Activated CD8-positive, alpha-beta T cell treated with anti-CD3 and anti-CD28 coated beads for 36 hours (primary cell): ENCODE measurements at regions not wholly inside any gene's neighbourhood (a gene's known extent, or its start where the extent isn't known, plus 50 kb on each side); places are given as distances from the start of the nearest gene placed in this dataset.

Experiments used
- ATAC-seq: fragments of 200-7000 bp; cut with Tn5 transposase; one replicate; pipeline ENCODE4 v1.10.0; 2021; ENCODE audit warnings: mild to moderate bottlenecking, moderate library complexity
- CTCF ChIA-PET: fragments of 350-600 bp; sonication (Branson Sonifier 250); formaldehyde crosslinking; loops from one replicate; lab custom pipeline; 2021; ENCODE audit warnings: antibody characterized with exemption; lab: Charles Lee
- POLR2A ChIA-PET: fragments of 350-600 bp; sonication (Branson Sonifier 250); formaldehyde crosslinking; loops from one replicate; lab custom pipeline; 2021; ENCODE audit warnings: antibody characterized with exemption; lab: Charles Lee
- DNase-seq: peaks from one replicate; pipeline ENCODE4 v3.0.0-alpha.2; 2020
- H3K27ac Mint-ChIP-seq: one replicate; pipeline ENCODE4 v1.8.0; 2021; ENCODE audit warnings: mild to moderate bottlenecking, mixed read lengths
- H3K27me3 Mint-ChIP-seq: one replicate; pipeline ENCODE4 v1.8.0; 2021; ENCODE audit warnings: mixed read lengths
- H3K36me3 Mint-ChIP-seq: one replicate; pipeline ENCODE4 v1.8.0; 2021; ENCODE audit warnings: low read depth, mixed read lengths
- H3K4me1 Mint-ChIP-seq: one replicate; pipeline ENCODE4 v1.8.0; 2021; ENCODE audit warnings: low read depth, mixed read lengths
- H3K4me3 Mint-ChIP-seq: one replicate; pipeline ENCODE4 v1.8.0; 2021; ENCODE audit warnings: mild to moderate bottlenecking, moderate library complexity, mixed read lengths
- H3K9me3 Mint-ChIP-seq: one replicate; pipeline ENCODE4 v1.8.0; 2021; ENCODE audit warnings: mixed read lengths
- CTCF ChIP-seq: fragments of 200-600 bp; IDR thresholded peaks from one replicate; pipeline ENCODE4 v1.8.0; 2022; ENCODE audit warnings: antibody characterized with exemption, mild to moderate bottlenecking
- intact Hi-C: fragments of 100-400 bp; cut with micrococcal nuclease; formaldehyde crosslinking; loops from one replicate; pipeline ENCODE4 v1.10.0; 2022

GRCh38 chr21:30947141-30947540 lies 65.8 kb upstream of the KRTAP11-1 start:
- Mint-ChIP-seq H3K27me3 (peaks cover 6% of the 10 kb centered on the region), H3K27ac (no peak overlapping the region), H3K9me3 (no peaks in the 10 kb centered on the region), H3K4me3 (no peak overlapping the region), H3K4me1 (no peaks in the 10 kb centered on the region), H3K36me3 (no peaks in the 10 kb centered on the region)
- no peak for DNase-seq
- TF ChIP-seq CTCF, result no peak
- CTCF ChIA-PET, result no interaction called here
- no peak for ATAC-seq
- POLR2A ChIA-PET, result interaction anchor here (0.6 kb wide), 1 partner anchor 310 kb away, joined by 3 read pairs; no protein-coding TSS in a partner anchor
- intact Hi-C loops, result no loop called here

GRCh38 chr21:30943920-30944319 lies 62.5 kb upstream of the KRTAP11-1 start:
- POLR2A ChIA-PET, result no interaction called here
- no peak overlapping the region for H3K4me3 Mint-ChIP-seq
- no peaks in the 10 kb centered on the region for H3K9me3 Mint-ChIP-seq
- TF ChIP-seq CTCF, result no peak
- intact Hi-C loops, result no loop called here
- CTCF ChIA-PET, result no interaction called here
- no peaks in the 10 kb centered on the region for H3K4me1 Mint-ChIP-seq
- H3K27ac Mint-ChIP-seq, result no peak overlapping the region
- DNase-seq, result no peak
- peaks cover 5% of the 10 kb centered on the region for H3K27me3 Mint-ChIP-seq
- no peaks in the 10 kb centered on the region for H3K36me3 Mint-ChIP-seq
- ATAC-seq, result no peak

- H3K27ac Mint-ChIP-seq, result no peak overlapping the region
- no peak for DNase-seq
- peaks cover 5% of the 10 kb centered on the region for H3K27me3 Mint-ChIP-seq
- no peaks in the 10 kb centered on the region for H3K4me1 Mint-ChIP-seq
- ChIA-PET POLR2A (no interaction called here), CTCF (no interaction called here)
- TF ChIP-seq CTCF, result no peak
- ATAC-seq, result no peak
- H3K9me3 Mint-ChIP-seq, result no peaks in the 10 kb centered on the region
- intact Hi-C loops, result no loop called here
- H3K36me3 Mint-ChIP-seq, result no peaks in the 10 kb centered on the region
- H3K4me3 Mint-ChIP-seq, result no peak overlapping the region
Measured at GRCh38 chr21:30943243-30943642, 61.9 kb upstream of the KRTAP11-1 start.

- TF ChIP-seq CTCF, result no peak
- ATAC-seq, result no peak
- ChIA-PET POLR2A (no interaction called here), CTCF (no interaction called here)
- Mint-ChIP-seq H3K27ac (no peak overlapping the region), H3K4me1 (no peaks in the 10 kb centered on the region), H3K4me3 (no peak overlapping the region), H3K9me3 (no peaks in the 10 kb centered on the region), H3K27me3 (peaks cover 5% of the 10 kb centered on the region), H3K36me3 (no peaks in the 10 kb centered on the region)
- no peak for DNase-seq
- intact Hi-C loops, result no loop called here
Measured at GRCh38 chr21:30942192-30942591, 60.8 kb upstream of the KRTAP11-1 start.

- intact Hi-C loops, result no loop called here
- H3K36me3 Mint-ChIP-seq, result no peaks in the 10 kb centered on the region
- no peaks in the 10 kb centered on the region for H3K4me1 Mint-ChIP-seq
- H3K9me3 Mint-ChIP-seq, result no peaks in the 10 kb centered on the region
- no peak overlapping the region for H3K4me3 Mint-ChIP-seq
- POLR2A ChIA-PET, result no interaction called here
- TF ChIP-seq CTCF, result no peak
- no peak overlapping the region for H3K27ac Mint-ChIP-seq
- CTCF ChIA-PET, result no interaction called here
- no peak for ATAC-seq
- no peak for DNase-seq
- no peaks in the 10 kb centered on the region for H3K27me3 Mint-ChIP-seq
Measured at GRCh38 chr21:30936207-30936606, 54.8 kb upstream of the KRTAP11-1 start.
